Neural cell (in vitro differentiated cells): ENCODE measurements at regions not wholly inside any gene's neighbourhood (a gene's known extent, or its start where the extent isn't known, plus 50 kb on each side); places are given as distances from the start of the nearest gene placed in this dataset.

Experiments used
- H2AFZ ChIP-seq: fragments of 200-600, 300-800 bp; sonication (generic), shearing (Covaris generic); 2 replicates; pipeline ENCODE4 v1.6.0; 2014; ENCODE audit warnings: low read depth, mild to moderate bottlenecking, antibody characterized with exemption, low read length, moderate library complexity
- H3F3A ChIP-seq: fragments of 200-600 bp; shearing (Covaris generic); 2 replicates; pipeline ENCODE4 v1.6.1; 2016; ENCODE audit warnings: mild to moderate bottlenecking, moderate library complexity, mixed read lengths, antibody characterized with exemption, low read length; ENCODE audit not compliant: insufficient read depth, poor library complexity, severe bottlenecking
- H3K27ac ChIP-seq: fragments of 200-600, 300-800 bp; sonication (generic), shearing (Covaris generic); 2 replicates; pipeline ENCODE4 v1.5.1; 2014; ENCODE audit warnings: mild to moderate bottlenecking, low read length, moderate library complexity
- H3K27me3 ChIP-seq: fragments of 300-800, 200-600 bp; sonication (generic), shearing (Covaris generic); 2 replicates; pipeline ENCODE4 v1.6.0; 2014; ENCODE audit warnings: mild to moderate bottlenecking, low read depth, low read length, moderate library complexity; ENCODE audit not compliant: insufficient read depth
- H3K36me3 ChIP-seq: fragments of 300-800, 200-600 bp; sonication (generic), shearing (Covaris generic); 2 replicates; pipeline ENCODE4 v1.5.1; 2014; ENCODE audit warnings: mild to moderate bottlenecking, antibody characterized with exemption, low read length, moderate library complexity; ENCODE audit not compliant: insufficient read depth
- H3K4me2 ChIP-seq: fragments of 300-800, 200-600 bp; sonication (generic), shearing (Covaris generic); 2 replicates; pipeline ENCODE4 v1.6.0; 2014; ENCODE audit warnings: mild to moderate bottlenecking, low read length
- H3K4me3 ChIP-seq: fragments of 300-800, 200-600 bp; sonication (generic), shearing (Covaris generic); 2 replicates; pipeline ENCODE4 v1.5.1; 2014; ENCODE audit warnings: mild to moderate bottlenecking, low read length, moderate library complexity
- H3K79me2 ChIP-seq: fragments of 200-600 bp; shearing (Covaris generic); replicated peaks from 2 replicates; pipeline ENCODE4 v1.6.0; 2014; ENCODE audit warnings: mild to moderate bottlenecking, low read length, moderate library complexity; ENCODE audit not compliant: insufficient read depth
- H3K9ac ChIP-seq: fragments of 300-800, 200-600 bp; sonication (generic), shearing (Covaris generic); 2 replicates; pipeline ENCODE4 v1.6.1; 2016; ENCODE audit warnings: mild to moderate bottlenecking, low read length, mixed read lengths
- H3K9me2 ChIP-seq: fragments of 200-600 bp; shearing (Covaris generic); 2 replicates; pipeline ENCODE4 v1.6.1; 2016; ENCODE audit warnings: mild to moderate bottlenecking, low read length, mixed read lengths; ENCODE audit not compliant: insufficient read depth
- H3K9me3 ChIP-seq: fragments of 200-600, 300-800 bp; sonication (generic), shearing (Covaris generic); 2 replicates; pipeline ENCODE4 v1.6.1; 2016; ENCODE audit warnings: mild to moderate bottlenecking, mixed run types, low read length, moderate library complexity, mixed read lengths
- H4K20me1 ChIP-seq: fragments of 200-600 bp; shearing (Covaris generic); 2 replicates; pipeline ENCODE4 v1.6.1; 2016; ENCODE audit warnings: mild to moderate bottlenecking, mixed run types; ENCODE audit not compliant: insufficient read depth
- CTCF ChIP-seq: fragments of 450-650 bp; IDR thresholded peaks from 2 replicates; pipeline ENCODE4 v1.5.1; 2014; ENCODE audit warnings: antibody characterized with exemption, mild to moderate bottlenecking, moderate library complexity; ENCODE audit not compliant: poor library complexity, severe bottlenecking
- EP300 ChIP-seq: fragments of 450-650 bp; conservative IDR thresholded peaks from 2 replicates; pipeline ENCODE4 v1.6.1; 2014; ENCODE audit warnings: antibody characterized with exemption, mild to moderate bottlenecking, moderate library complexity; ENCODE audit not compliant: poor library complexity, severe bottlenecking
- EZH2 ChIP-seq: fragments of 200-600, 300-800 bp; shearing (Covaris generic), sonication (generic); IDR thresholded peaks from 2 replicates; pipeline ENCODE4 v1.6.1; 2014; ENCODE audit warnings: antibody characterized with exemption, low read length, borderline replicate concordance, mild to moderate bottlenecking; ENCODE audit not compliant: insufficient read depth, poor library complexity, severe bottlenecking
- MXI1 ChIP-seq: fragments of 450-650 bp; conservative IDR thresholded peaks from 2 replicates; pipeline ENCODE4 v1.6.1; 2014; ENCODE audit warnings: antibody characterized with exemption, mild to moderate bottlenecking; ENCODE audit not compliant: poor library complexity, severe bottlenecking
- POLR2AphosphoS5 ChIP-seq: IDR thresholded peaks from 2 replicates; pipeline ENCODE4 v1.6.1; 2012
- RAD21 ChIP-seq: fragments of 450-650 bp; conservative IDR thresholded peaks from 2 replicates; pipeline ENCODE4 v1.6.1; 2014; ENCODE audit warnings: antibody characterized with exemption, mild to moderate bottlenecking, moderate library complexity
- REST ChIP-seq: IDR thresholded peaks from 2 replicates; pipeline ENCODE4 v1.6.1; 2012; ENCODE audit warnings: borderline replicate concordance
- SMC3 ChIP-seq: fragments of 450-650 bp; conservative IDR thresholded peaks from 2 replicates; pipeline ENCODE4 v1.6.1; 2014; ENCODE audit warnings: antibody characterized with exemption, mild to moderate bottlenecking, moderate library complexity; ENCODE audit not compliant: poor library complexity
- TAF1 ChIP-seq: IDR thresholded peaks from 2 replicates; pipeline ENCODE4 v1.6.1; 2012; ENCODE audit warnings: low read depth

GRCh38 chr6:66418906-66419305 lies 711.9 kb upstream of the EYS start:
- no peak overlapping the region for H3K4me2 ChIP-seq
- H3K36me3 ChIP-seq = no peaks in the 10 kb centered on the region
- no peak for TF ChIP-seq SMC3
- TF ChIP-seq TAF1 = no peak
- TF ChIP-seq POLR2AphosphoS5 = no peak
- no peak for TF ChIP-seq REST
- TF ChIP-seq EZH2 = no peak
- TF ChIP-seq CTCF = no peak
- TF ChIP-seq RAD21 = no peak
- no peak for TF ChIP-seq MXI1
- no peak for TF ChIP-seq EP300
- H3K9ac ChIP-seq = no peak overlapping the region
- no peaks in the 10 kb centered on the region for H3K9me2 ChIP-seq
- no peak overlapping the region for H2AFZ ChIP-seq
- H4K20me1 ChIP-seq = no peaks in the 10 kb centered on the region
- H3K4me3 ChIP-seq = no peak overlapping the region
- H3F3A ChIP-seq = no peaks in the 10 kb centered on the region
- H3K27me3 ChIP-seq = no peaks in the 10 kb centered on the region
- no peaks in the 10 kb centered on the region for H3K9me3 ChIP-seq
- no peaks in the 10 kb centered on the region for H3K79me2 ChIP-seq
- H3K27ac ChIP-seq = no peak overlapping the region

DNA sequence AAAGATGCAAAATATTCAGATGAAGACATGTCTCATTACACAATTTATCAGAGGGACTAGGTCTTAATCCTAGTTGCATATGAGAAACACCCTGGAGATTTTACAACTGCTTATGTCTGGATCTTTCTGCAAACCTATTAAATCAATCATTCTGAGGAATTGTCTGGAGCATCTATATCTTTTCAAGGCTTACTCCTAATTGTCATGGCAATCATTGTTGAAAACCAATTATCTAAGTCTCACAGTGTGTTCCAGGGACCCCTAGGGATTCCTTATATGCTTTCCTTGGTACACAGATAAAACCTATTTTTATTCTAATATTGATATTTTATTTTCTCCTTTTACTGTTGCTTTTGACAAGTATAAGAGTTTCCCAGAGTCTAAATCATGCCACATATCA lies 696.9 kb upstream of the EYS start:
- H3K27ac ChIP-seq = peak overlapping the region; percentile 52
- no peaks in the 10 kb centered on the region for H3F3A ChIP-seq
- no peaks in the 10 kb centered on the region for H3K79me2 ChIP-seq
- no peaks in the 10 kb centered on the region for H3K9me3 ChIP-seq
- H3K36me3 ChIP-seq = no peaks in the 10 kb centered on the region
- H3K27me3 ChIP-seq = no peaks in the 10 kb centered on the region
- no peaks in the 10 kb centered on the region for H3K9me2 ChIP-seq
- TF ChIP-seq TAF1 = no peak
- peak; percentile 63 for TF ChIP-seq EP300
- no peak for TF ChIP-seq MXI1
- no peak for TF ChIP-seq CTCF
- no peak for TF ChIP-seq EZH2
- peak; percentile 49 for TF ChIP-seq POLR2AphosphoS5
- TF ChIP-seq SMC3 = no peak
- no peak for TF ChIP-seq RAD21
- peak; percentile 95 for TF ChIP-seq REST
- H3K9ac ChIP-seq = no peak overlapping the region
- H3K4me2 ChIP-seq = no peak overlapping the region
- H2AFZ ChIP-seq = no peak overlapping the region
- H4K20me1 ChIP-seq = no peaks in the 10 kb centered on the region
- no peak overlapping the region for H3K4me3 ChIP-seq
